Progenitor cell of endocrine pancreas (in vitro differentiated cells): ENCODE measurements at regions not wholly inside any gene's neighbourhood (a gene's known extent, or its start where the extent isn't known, plus 50 kb on each side); places are given as distances from the start of the nearest gene placed in this dataset.

Source experiments
- DNase-seq: peaks from one replicate; pipeline ENCODE4 v3.0.0; 2021; ENCODE audit warnings: low spot score; ENCODE audit not compliant: unreplicated experiment
- H3K27ac Mint-ChIP-seq: 2 replicates; pipeline ENCODE4 v1.8.0; 2021; ENCODE audit warnings: mild to moderate bottlenecking, moderate library complexity, mixed read lengths
- H3K27me3 Mint-ChIP-seq: 2 replicates; pipeline ENCODE4 v1.8.0; 2021; ENCODE audit warnings: mixed read lengths
- H3K36me3 Mint-ChIP-seq: 2 replicates; pipeline ENCODE4 v1.8.0; 2022; ENCODE audit warnings: mixed read lengths; ENCODE audit not compliant: insufficient read depth
- H3K4me1 Mint-ChIP-seq: 2 replicates; pipeline ENCODE4 v1.8.0; 2021; ENCODE audit warnings: low read depth, mixed read lengths
- H3K4me3 Mint-ChIP-seq: 2 replicates; pipeline ENCODE4 v1.8.0; 2021; ENCODE audit warnings: low read depth, mild to moderate bottlenecking, moderate library complexity, mixed read lengths
- H3K9me3 Mint-ChIP-seq: 2 replicates; pipeline ENCODE4 v1.8.0; 2021; ENCODE audit warnings: low read depth, mixed read lengths
- TF ChIP-seq, protein P1 (sequence below): fragments of 200-600 bp; sonication (generic); IDR thresholded peaks from one replicate; pipeline ENCODE4 v1.5.0; 2021; ENCODE audit warnings: antibody characterized with exemption, mild to moderate bottlenecking; ENCODE audit not compliant: unreplicated experiment

DNA sequence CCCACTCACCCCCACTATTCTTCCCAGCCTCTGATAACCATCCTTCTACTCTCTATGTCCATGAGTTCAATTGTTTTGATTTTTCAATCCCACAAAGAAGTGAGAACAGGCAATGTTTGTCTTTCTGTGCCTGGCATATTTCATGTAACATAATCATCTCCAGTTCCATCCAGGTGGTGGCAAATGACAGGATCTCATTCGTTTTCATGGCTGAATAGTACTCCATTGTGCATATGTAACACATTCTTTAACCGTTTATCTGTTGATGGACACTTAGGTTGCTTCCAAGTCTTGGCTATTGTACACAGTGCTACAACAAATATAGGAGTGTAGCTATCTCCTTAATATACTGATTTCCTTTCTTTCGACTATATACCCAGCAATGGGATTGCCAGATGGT is 169.3 kb upstream of the NFIA start:
- H3K36me3 Mint-ChIP-seq: no peaks in the 10 kb centered on the region
- H3K27me3 Mint-ChIP-seq: peaks cover 4% of the 10 kb centered on the region
- H3K27ac Mint-ChIP-seq: no peak overlapping the region
- no peak overlapping the region for H3K4me3 Mint-ChIP-seq
- no peaks in the 10 kb centered on the region for H3K4me1 Mint-ChIP-seq
- no peak for DNase-seq
- TF ChIP-seq, protein P1, sequence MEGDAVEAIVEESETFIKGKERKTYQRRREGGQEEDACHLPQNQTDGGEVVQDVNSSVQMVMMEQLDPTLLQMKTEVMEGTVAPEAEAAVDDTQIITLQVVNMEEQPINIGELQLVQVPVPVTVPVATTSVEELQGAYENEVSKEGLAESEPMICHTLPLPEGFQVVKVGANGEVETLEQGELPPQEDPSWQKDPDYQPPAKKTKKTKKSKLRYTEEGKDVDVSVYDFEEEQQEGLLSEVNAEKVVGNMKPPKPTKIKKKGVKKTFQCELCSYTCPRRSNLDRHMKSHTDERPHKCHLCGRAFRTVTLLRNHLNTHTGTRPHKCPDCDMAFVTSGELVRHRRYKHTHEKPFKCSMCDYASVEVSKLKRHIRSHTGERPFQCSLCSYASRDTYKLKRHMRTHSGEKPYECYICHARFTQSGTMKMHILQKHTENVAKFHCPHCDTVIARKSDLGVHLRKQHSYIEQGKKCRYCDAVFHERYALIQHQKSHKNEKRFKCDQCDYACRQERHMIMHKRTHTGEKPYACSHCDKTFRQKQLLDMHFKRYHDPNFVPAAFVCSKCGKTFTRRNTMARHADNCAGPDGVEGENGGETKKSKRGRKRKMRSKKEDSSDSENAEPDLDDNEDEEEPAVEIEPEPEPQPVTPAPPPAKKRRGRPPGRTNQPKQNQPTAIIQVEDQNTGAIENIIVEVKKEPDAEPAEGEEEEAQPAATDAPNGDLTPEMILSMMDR: no peak
- no peaks in the 10 kb centered on the region for H3K9me3 Mint-ChIP-seq

DNA sequence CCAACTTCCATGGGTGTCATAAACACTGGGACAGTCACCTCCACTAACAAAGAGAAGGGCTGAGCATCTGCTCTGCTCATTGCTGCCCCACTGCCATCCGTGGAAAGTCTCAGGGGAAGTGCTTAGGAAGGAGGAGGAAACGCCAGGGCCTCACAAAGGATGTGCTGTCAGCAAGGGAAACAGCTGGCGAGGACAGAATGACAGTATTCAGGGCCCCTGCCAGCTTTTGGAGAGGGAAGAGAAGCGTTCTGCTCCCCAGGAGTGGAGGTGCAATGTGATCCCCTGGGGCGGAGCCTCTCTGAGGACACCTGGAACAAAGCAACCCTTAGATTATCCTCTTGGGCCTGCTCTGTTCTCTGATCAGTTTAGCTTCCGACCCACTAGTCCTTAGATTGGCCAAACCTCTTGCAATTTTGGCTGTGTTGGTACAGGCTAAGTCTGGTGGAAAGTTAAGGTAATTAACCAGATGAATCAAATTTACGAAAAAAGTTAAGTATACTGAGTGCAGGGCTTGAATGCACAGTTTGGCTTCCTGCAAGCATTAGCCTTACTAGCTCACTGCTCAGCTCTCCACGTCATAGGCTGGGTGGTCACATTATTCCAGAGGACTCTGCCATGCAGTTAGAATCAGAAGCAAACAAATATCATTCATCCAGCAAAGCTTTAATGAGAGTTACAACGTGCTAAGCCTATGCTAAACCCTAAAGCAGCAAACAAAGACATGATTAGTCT is 170.2 kb upstream of the NFIA start:
- no peak overlapping the region for H3K4me3 Mint-ChIP-seq
- H3K36me3 Mint-ChIP-seq: no peaks in the 10 kb centered on the region
- H3K27me3 Mint-ChIP-seq: no peaks in the 10 kb centered on the region
- H3K9me3 Mint-ChIP-seq: no peaks in the 10 kb centered on the region
- H3K4me1 Mint-ChIP-seq: no peaks in the 10 kb centered on the region
- no peak for DNase-seq
- no peak overlapping the region for H3K27ac Mint-ChIP-seq
- TF ChIP-seq, protein P1: no peak

DNA sequence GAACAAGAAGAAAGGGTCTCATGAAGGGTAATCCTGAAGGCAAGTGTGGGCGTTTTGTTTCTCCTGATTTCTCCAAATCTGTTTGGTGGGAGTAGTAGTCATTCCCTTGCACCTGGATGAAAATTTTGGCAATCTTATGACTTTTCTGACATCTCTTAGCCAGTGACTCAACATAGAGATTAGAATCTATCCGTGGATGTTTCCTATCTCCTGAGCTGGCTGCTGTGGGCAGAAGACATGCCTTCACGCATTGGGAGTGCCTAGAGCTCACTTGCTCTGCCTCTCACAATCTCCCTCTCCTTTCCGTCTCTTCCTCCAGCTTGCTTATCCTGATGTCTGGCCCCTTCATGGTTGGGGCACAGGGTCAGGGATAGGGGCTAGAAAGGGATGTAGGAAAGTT is 174.2 kb upstream of the NFIA start:
- TF ChIP-seq, protein P1: no peak
- Mint-ChIP-seq H3K9me3 (no peaks in the 10 kb centered on the region), H3K27me3 (peaks cover 3% of the 10 kb centered on the region), H3K27ac (no peak overlapping the region), H3K4me3 (no peak overlapping the region), H3K36me3 (no peaks in the 10 kb centered on the region), H3K4me1 (no peaks in the 10 kb centered on the region)
- no peak for DNase-seq

DNA sequence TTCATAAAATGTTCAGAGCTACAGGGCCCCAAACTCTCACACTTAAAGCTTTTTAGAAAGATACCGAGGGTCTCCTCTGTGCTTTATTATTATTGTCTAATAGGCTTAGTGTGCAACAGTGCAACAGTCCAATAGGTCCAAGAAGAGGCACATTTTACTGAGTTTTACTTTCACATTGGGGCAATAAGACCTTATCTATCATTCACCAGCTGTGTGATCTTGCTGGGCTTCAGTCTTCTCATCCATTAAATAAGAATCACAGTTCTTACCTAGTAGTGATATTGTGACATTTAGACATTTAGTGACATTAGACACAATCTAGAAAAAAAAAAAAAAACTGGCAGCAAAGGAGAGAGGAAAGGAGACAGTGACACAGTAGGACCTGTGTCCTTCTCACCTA is 175.8 kb upstream of the NFIA start:
- Mint-ChIP-seq H3K4me3 (no peak overlapping the region), H3K27me3 (peaks cover 3% of the 10 kb centered on the region), H3K4me1 (no peaks in the 10 kb centered on the region), H3K36me3 (no peaks in the 10 kb centered on the region), H3K9me3 (no peaks in the 10 kb centered on the region), H3K27ac (no peak overlapping the region)
- TF ChIP-seq, protein P1: no peak
- DNase-seq: no peak

DNA sequence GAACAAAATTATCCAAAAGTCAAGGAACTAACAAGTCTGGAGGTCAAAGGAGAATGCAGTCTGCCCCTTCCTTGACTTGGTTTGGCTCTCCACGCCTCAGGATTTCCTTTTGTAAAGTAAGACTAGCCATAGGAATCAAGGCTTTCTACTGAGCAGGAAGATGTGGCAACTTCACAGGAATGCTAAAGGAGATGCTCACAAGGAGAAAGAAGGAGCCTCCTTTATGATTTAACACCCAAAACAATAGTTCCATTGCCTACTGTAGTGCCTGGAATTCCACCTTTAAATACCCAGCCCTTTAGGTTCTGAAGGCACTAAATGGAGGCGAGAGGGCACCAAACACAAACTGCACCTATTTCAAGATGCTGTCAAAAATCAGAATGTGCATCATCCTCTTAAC is 176.3 kb upstream of the NFIA start:
- Mint-ChIP-seq H3K27me3 (peaks cover 3% of the 10 kb centered on the region), H3K9me3 (no peaks in the 10 kb centered on the region), H3K36me3 (no peaks in the 10 kb centered on the region), H3K4me1 (no peaks in the 10 kb centered on the region), H3K27ac (no peak overlapping the region), H3K4me3 (no peak overlapping the region)
- DNase-seq: no peak
- TF ChIP-seq, protein P1: no peak
